GM12864 (cell line): ENCODE measurements at regions not wholly inside any gene's neighbourhood (a gene's known extent, or its start where the extent isn't known, plus 50 kb on each side); places are given as distances from the start of the nearest gene placed in this dataset.

Source experiments
- DNase-seq: peaks from one replicate; pipeline ENCODE4 v3.0.0-alpha.2; 2011; ENCODE audit warnings: low read depth
- H3K4me3 ChIP-seq: 2 replicates; pipeline ENCODE4 v1.5.1; 2011; ENCODE audit warnings: mild to moderate bottlenecking, low read depth, low read length, control low read depth
- CTCF ChIP-seq: IDR thresholded peaks from 2 replicates; pipeline ENCODE4 v1.5.1; 2011; ENCODE audit warnings: low read depth, mild to moderate bottlenecking, moderate library complexity, low read length, control low read depth, inconsistent platforms; ENCODE audit errors: missing control alignments

DNA sequence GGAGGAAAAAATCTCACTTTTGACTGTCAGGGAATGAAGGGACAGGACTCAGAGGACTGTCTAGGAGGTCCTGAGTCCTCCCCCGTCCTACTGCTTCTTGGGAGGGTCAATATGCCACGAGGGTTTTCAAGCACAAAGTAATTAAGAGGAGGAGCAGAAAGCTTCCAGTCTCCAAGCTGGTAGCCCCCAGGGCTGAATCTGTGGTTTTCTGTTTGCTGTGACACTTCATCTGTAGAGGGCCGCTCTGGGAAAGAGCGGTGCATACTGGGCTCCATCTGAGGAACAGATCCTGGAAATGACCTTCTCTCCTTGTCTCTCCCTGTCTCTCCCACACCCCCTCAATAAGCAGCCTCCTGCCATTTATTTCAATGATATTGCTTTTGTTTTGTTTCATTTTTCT lies 180.1 kb upstream of the SDK2 start:
- no peak for DNase-seq
- H3K4me3 ChIP-seq = no peak overlapping the region
- no peak for TF ChIP-seq CTCF

GRCh38 chr17:73826181-73826871 lies 182.1 kb upstream of the SDK2 start:
- no peak for DNase-seq
- TF ChIP-seq CTCF = no peak
- no peak overlapping the region for H3K4me3 ChIP-seq

- no peak for DNase-seq
- H3K4me3 ChIP-seq = no peak overlapping the region
- no peak for TF ChIP-seq CTCF
Measured at GRCh38 chr17:73826872-73827228, 182.6 kb upstream of the SDK2 start.

DNA sequence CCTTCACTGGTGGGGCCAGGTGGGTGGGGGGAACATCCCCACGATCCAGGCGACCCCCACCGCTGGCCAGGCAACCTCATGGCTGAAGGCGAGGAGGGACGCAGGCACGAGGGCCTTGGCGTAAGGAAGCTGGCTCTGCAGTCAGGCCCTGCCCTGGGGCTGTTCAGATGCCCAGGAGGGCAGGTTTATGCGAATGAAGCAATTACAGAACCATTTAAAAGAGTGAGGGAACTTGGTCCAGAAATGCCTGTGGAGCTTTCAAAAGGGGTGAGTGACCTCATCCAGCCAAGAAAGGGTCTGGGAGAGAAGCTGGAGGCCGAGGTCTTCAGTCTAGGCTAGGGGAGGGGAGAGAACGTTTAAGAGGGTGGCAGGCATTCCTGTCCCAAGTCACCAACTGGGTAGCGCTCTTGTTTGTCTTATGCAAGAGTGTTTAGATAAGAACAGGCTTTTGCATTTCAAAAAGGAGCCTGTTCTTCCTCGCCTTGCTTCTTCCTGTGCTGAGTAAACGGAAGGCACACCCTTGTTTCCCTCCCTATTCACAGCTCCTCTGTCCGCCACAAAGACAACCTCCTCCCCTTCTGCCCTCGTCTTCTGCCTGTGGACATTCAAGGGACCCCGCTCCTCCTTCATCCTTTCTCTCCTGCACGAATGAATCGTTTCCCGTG lies 183.5 kb upstream of the SDK2 start:
- no peak overlapping the region for H3K4me3 ChIP-seq
- no peak for DNase-seq
- no peak for TF ChIP-seq CTCF

- H3K4me3 ChIP-seq = no peak overlapping the region
- no peak for DNase-seq
- TF ChIP-seq CTCF = no peak
Measured at GRCh38 chr17:73829676-73830280, 185.5 kb upstream of the SDK2 start.

GRCh38 chr17:73831699-73832098 lies 187.5 kb upstream of the SDK2 start:
- no peak for TF ChIP-seq CTCF
- DNase-seq = no peak
- H3K4me3 ChIP-seq = no peak overlapping the region
